ENCODE measurements at regions not wholly inside any gene's neighbourhood (a gene's known extent, or its start where the extent isn't known, plus 50 kb on each side); places are given as distances from the start of the nearest gene placed in this dataset.
"Not testable (repeated sequence)": the region's sequence is repeated elsewhere in the genome, so short reads cannot be mapped to it uniquely, and the experiment has no call there.

DNA sequence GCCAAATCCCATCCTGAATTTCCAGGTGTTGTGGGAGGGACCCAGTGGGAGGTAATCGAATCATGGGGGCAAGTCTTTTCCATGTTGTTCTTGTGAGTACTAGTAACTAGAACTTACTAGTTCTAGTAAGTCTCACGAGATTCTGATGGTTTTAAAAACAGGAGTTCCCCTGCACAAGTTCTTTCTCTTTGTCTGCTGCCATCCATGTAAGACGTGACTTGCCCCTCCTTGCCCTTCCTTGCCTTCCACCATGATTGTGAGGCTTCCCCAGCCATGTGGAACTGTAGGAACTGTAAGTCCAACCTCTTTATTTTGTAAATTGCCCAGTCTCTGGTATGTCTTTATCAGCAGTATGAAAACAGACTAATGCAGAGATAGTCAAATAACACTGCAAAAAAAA lies 122.7 kb upstream of the BEND6 start:
- Histone ChIP-seq H3K36me3 (ENCODE audit: low read length) (no peaks in the 10 kb centered on the region), H3K27ac (ENCODE audit: low read depth, low read length) (no peak overlapping the region), H3K9ac (ENCODE audit: low read length) (no peak overlapping the region), H3F3A (ENCODE audit: insufficient read depth) (no peaks in the 10 kb centered on the region), H4K20me1 (ENCODE audit: low read depth, low read length) (no peaks in the 10 kb centered on the region), H3K79me2 (ENCODE audit: insufficient read depth, low read length) (no peaks in the 10 kb centered on the region), H3K27me3 (ENCODE audit: low read length) (no peaks in the 10 kb centered on the region), H2AFZ (ENCODE audit: low read depth, low read length, severe bottlenecking) (no peak overlapping the region), H3K9me3 (ENCODE audit: insufficient read depth, low read length) (0 out of 2 replicates have a peak, but pooled peaks cover 4% of the 10 kb centered on the region), H3K9me2 (replicated peaks; ENCODE audit: insufficient read depth, low read length) (no peaks in the 10 kb centered on the region), H3K4me2 (ENCODE audit: low read depth, low read length, poor library complexity, severe bottlenecking) (no peak overlapping the region), H3K4me3 (ENCODE audit: insufficient read depth, low read length, poor library complexity, severe bottlenecking) (no peak overlapping the region)
- no peak for TF ChIP-seq EZH2phosphoT487 (conservative IDR thresholded peaks at IDR 0.05; ENCODE audit: low read length)
- TF ChIP-seq CTCF (IDR thresholded peaks at IDR 0.05; ENCODE audit: insufficient read depth, low read length, poor library complexity, severe bottlenecking), result no peak

DNA sequence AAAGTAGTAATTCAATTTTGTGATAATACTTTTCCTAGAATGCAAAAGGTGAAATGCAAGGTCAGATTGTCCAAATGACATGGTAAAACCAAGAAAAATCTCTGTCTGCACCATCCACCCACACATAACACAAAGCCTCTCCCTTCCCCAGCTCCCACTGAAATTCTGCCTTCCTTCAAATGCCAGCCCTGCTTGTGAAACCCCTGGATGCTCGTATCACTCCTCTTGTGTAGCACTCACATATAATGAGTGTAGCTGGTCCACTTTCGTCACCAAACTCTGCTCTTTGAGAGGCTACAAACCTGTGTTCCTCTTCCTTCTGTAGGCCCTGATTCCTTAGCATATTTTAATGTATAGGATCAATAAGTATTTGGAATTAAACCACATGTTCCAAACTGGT lies 123.6 kb upstream of the BEND6 start:
- Histone ChIP-seq H3K9me3 (ENCODE audit: insufficient read depth, low read length) (0 out of 2 replicates have a peak, but pooled peaks cover 4% of the 10 kb centered on the region), H3K4me3 (ENCODE audit: insufficient read depth, low read length, poor library complexity, severe bottlenecking) (no peak overlapping the region), H3K9me2 (replicated peaks; ENCODE audit: insufficient read depth, low read length) (no peaks in the 10 kb centered on the region), H3K27me3 (ENCODE audit: low read length) (no peaks in the 10 kb centered on the region), H3F3A (ENCODE audit: insufficient read depth) (no peaks in the 10 kb centered on the region), H3K36me3 (ENCODE audit: low read length) (no peaks in the 10 kb centered on the region), H3K4me2 (ENCODE audit: low read depth, low read length, poor library complexity, severe bottlenecking) (no peak overlapping the region), H3K27ac (ENCODE audit: low read depth, low read length) (no peak overlapping the region), H3K9ac (ENCODE audit: low read length) (no peak overlapping the region), H3K79me2 (ENCODE audit: insufficient read depth, low read length) (no peaks in the 10 kb centered on the region), H2AFZ (ENCODE audit: low read depth, low read length, severe bottlenecking) (no peak overlapping the region), H4K20me1 (ENCODE audit: low read depth, low read length) (no peaks in the 10 kb centered on the region)
- TF ChIP-seq EZH2phosphoT487 (conservative IDR thresholded peaks at IDR 0.05; ENCODE audit: low read length), result no peak
- TF ChIP-seq CTCF (IDR thresholded peaks at IDR 0.05; ENCODE audit: insufficient read depth, low read length, poor library complexity, severe bottlenecking), result no peak

- no peaks in the 10 kb centered on the region for H3K9me2 ChIP-seq (replicated peaks; ENCODE audit: insufficient read depth, low read length)
- H2AFZ ChIP-seq (ENCODE audit: low read depth, low read length, severe bottlenecking), result no peak overlapping the region
- H3K27ac ChIP-seq (ENCODE audit: low read depth, low read length), result no peak overlapping the region
- H4K20me1 ChIP-seq (ENCODE audit: low read depth, low read length), result no peaks in the 10 kb centered on the region
- H3K79me2 ChIP-seq (ENCODE audit: insufficient read depth, low read length), result no peaks in the 10 kb centered on the region
- no peaks in the 10 kb centered on the region for H3K36me3 ChIP-seq (ENCODE audit: low read length)
- H3K4me3 ChIP-seq (ENCODE audit: insufficient read depth, low read length, poor library complexity, severe bottlenecking), result no peak overlapping the region
- no peak overlapping the region for H3K9ac ChIP-seq (ENCODE audit: low read length)
- TF ChIP-seq EZH2phosphoT487 (conservative IDR thresholded peaks at IDR 0.05; ENCODE audit: low read length), result no peak
- TF ChIP-seq CTCF (IDR thresholded peaks at IDR 0.05; ENCODE audit: insufficient read depth, low read length, poor library complexity, severe bottlenecking), result no peak
- H3F3A ChIP-seq (ENCODE audit: insufficient read depth), result no peaks in the 10 kb centered on the region
- H3K4me2 ChIP-seq (ENCODE audit: low read depth, low read length, poor library complexity, severe bottlenecking), result no peak overlapping the region
- 0 out of 2 replicates have a peak, but pooled peaks cover 4% of the 10 kb centered on the region for H3K9me3 ChIP-seq (ENCODE audit: insufficient read depth, low read length)
- no peaks in the 10 kb centered on the region for H3K27me3 ChIP-seq (ENCODE audit: low read length)
Observed at GRCh38 chr6:56827908-56828649, 126.8 kb upstream of the BEND6 start.

DNA sequence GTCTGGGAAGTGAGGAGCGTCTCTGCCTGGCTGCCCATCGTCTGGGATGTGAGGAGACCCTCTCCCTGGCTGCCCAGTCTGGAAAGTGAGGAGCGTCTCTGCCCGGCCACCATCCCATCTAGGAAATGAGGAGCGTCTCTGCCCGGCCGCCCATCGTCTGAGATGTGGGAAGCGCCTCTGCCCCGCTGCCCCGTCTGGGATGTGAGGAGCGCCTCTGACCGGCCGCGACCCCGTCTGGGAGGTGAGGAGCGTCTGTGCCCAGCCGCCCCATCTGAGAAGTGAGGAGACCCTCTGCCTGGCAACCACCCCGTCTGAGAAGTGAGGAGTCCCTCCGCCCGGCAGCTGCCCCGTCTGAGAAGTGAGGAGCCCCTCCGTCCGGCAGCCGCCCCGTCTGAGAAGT lies 130.5 kb upstream of the BEND6 start:
- not testable (repeated sequence) for H3K9ac ChIP-seq (ENCODE audit: low read length); H3K9me3 ChIP-seq (ENCODE audit: insufficient read depth, low read length); H3K4me3 ChIP-seq (ENCODE audit: insufficient read depth, low read length, poor library complexity, severe bottlenecking); H3K4me2 ChIP-seq (ENCODE audit: low read depth, low read length, poor library complexity, severe bottlenecking); H3K79me2 ChIP-seq (ENCODE audit: insufficient read depth, low read length); H2AFZ ChIP-seq (ENCODE audit: low read depth, low read length, severe bottlenecking); H4K20me1 ChIP-seq (ENCODE audit: low read depth, low read length); H3F3A ChIP-seq (ENCODE audit: insufficient read depth); H3K27ac ChIP-seq (ENCODE audit: low read depth, low read length); H3K36me3 ChIP-seq (ENCODE audit: low read length); H3K27me3 ChIP-seq (ENCODE audit: low read length); H3K9me2 ChIP-seq (replicated peaks; ENCODE audit: insufficient read depth, low read length)
